ENCODE measurements at regions not wholly inside any gene's neighbourhood (a gene's known extent, or its start where the extent isn't known, plus 50 kb on each side); places are given as distances from the start of the nearest gene placed in this dataset.
"Not testable (repeated sequence)": the region's sequence is repeated elsewhere in the genome, so short reads cannot be mapped to it uniquely, and the experiment has no call there.

- no peaks in the 10 kb centered on the region for H3K9me3 ChIP-seq
- H3K27ac ChIP-seq = no peak overlapping the region
- no peaks in the 10 kb centered on the region for H3K4me1 ChIP-seq (ENCODE audit: insufficient read depth)
- TF ChIP-seq POLR2A (IDR thresholded peaks at IDR 0.05) (no peak), CTCF (IDR thresholded peaks at IDR 0.05) (no peak), EP300 (IDR thresholded peaks at IDR 0.05) (no peak)
- DNase-seq = no peak
- H3K36me3 ChIP-seq = no peaks in the 10 kb centered on the region
- 61 to 69% (median 63%) methylated on average over 6 of the region's 6 CpGs for WGBS, 3 donors
- H3K27me3 ChIP-seq = no peaks in the 10 kb centered on the region
- no peak overlapping the region for H3K4me3 ChIP-seq
- intact Hi-C loops (cut with DNase I) = no loop called here
Measured at GRCh38 chr14:30271811-30272323, 287.1 kb upstream of the G2E3 start.

GRCh38 chr14:30272848-30273832, 285.8 kb upstream of the G2E3 start:
- H3K9me3 ChIP-seq = no peaks in the 10 kb centered on the region
- TF ChIP-seq EP300 (IDR thresholded peaks at IDR 0.05) (no peak), CTCF (IDR thresholded peaks at IDR 0.05) (no peak), POLR2A (IDR thresholded peaks at IDR 0.05) (no peak)
- no peak overlapping the region for H3K27ac ChIP-seq
- no peaks in the 10 kb centered on the region for H3K27me3 ChIP-seq
- intact Hi-C loops (cut with DNase I) = no loop called here
- H3K4me1 ChIP-seq (ENCODE audit: insufficient read depth) = no peaks in the 10 kb centered on the region
- 74 to 85% (median 76%) methylated on average over 14 of the region's 14 CpGs for WGBS, 3 donors
- no peak overlapping the region for H3K4me3 ChIP-seq
- DNase-seq = no peak
- no peaks in the 10 kb centered on the region for H3K36me3 ChIP-seq

GRCh38 chr14:30275604-30276003, 283.4 kb upstream of the G2E3 start:
- H3K4me1 ChIP-seq (ENCODE audit: insufficient read depth) = no peaks in the 10 kb centered on the region
- H3K27me3 ChIP-seq = no peaks in the 10 kb centered on the region
- H3K36me3 ChIP-seq = no peaks in the 10 kb centered on the region
- H3K9me3 ChIP-seq = no peaks in the 10 kb centered on the region
- H3K4me3 ChIP-seq = no peak overlapping the region
- WGBS, 3 donors = 90 to 95% (median 91%) methylated on average over 3 of the region's 3 CpGs
- intact Hi-C loops (cut with DNase I) = no loop called here
- TF ChIP-seq EP300 (IDR thresholded peaks at IDR 0.05) (no peak), POLR2A (IDR thresholded peaks at IDR 0.05) (no peak), CTCF (IDR thresholded peaks at IDR 0.05) (no peak)
- no peak overlapping the region for H3K27ac ChIP-seq
- no peak for DNase-seq

DNA sequence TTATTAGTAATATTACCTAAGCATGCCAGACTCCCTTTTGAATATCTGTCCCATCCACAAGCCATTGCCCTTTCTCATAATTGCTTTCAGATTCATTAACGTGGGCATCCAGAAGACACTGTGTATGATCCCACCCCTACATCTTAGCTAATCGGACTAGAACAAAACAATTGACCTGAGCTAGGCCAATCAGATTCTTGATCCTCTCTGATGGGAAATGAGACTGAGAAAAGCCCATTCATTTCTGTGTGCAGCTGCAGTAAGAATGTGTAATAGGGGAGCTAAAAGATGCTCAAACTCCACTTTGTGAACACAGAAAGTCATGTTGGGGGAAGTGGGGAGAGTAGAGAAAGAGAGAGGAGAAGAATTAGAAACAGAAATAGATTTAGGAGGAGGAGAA, 281.7 kb upstream of the G2E3 start:
- H3K4me1 ChIP-seq (ENCODE audit: insufficient read depth) = no peaks in the 10 kb centered on the region
- DNase-seq = no peak
- no peak overlapping the region for H3K4me3 ChIP-seq
- H3K27me3 ChIP-seq = no peaks in the 10 kb centered on the region
- no peaks in the 10 kb centered on the region for H3K9me3 ChIP-seq
- WGBS, 3 donors = 76 to 89% (median 81%) methylated on average over 2 of the region's 2 CpGs
- H3K27ac ChIP-seq = no peak overlapping the region
- TF ChIP-seq POLR2A (IDR thresholded peaks at IDR 0.05) (no peak), EP300 (IDR thresholded peaks at IDR 0.05) (no peak), CTCF (IDR thresholded peaks at IDR 0.05) (no peak)
- H3K36me3 ChIP-seq = no peaks in the 10 kb centered on the region
- intact Hi-C loops (cut with DNase I) = no loop called here

DNA sequence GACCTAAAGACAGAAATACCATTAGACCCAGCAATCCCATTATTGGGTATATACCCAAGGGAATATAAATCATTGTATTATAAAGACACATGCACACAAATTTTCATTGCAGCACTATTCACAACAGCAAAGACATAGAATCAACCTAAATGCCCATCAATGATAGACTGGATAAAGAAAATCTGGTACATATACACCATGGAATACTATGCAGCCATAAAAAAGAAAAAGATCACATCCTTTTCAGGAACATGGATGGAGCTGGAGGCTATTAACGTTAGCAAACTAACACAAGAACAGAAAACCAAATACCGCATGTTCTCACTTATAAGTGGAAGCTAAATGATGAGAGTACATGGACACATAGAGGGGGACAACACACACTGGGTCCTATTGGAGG, 280.1 kb upstream of the G2E3 start:
- H3K36me3 ChIP-seq; H3K9me3 ChIP-seq; H3K27me3 ChIP-seq; H3K4me3 ChIP-seq; intact Hi-C loops (cut with DNase I); H3K4me1 ChIP-seq (ENCODE audit: insufficient read depth); DNase-seq; H3K27ac ChIP-seq: not testable (repeated sequence)
- WGBS, 3 donors = 84 to 90% (median 84%) methylated on average over 2 of the region's 2 CpGs

All from ovary (tissue), 7 donors.